ENCODE measurements at regions not wholly inside any gene's neighbourhood (a gene's known extent, or its start where the extent isn't known, plus 50 kb on each side); places are given as distances from the start of the nearest gene placed in this dataset.

DNA sequence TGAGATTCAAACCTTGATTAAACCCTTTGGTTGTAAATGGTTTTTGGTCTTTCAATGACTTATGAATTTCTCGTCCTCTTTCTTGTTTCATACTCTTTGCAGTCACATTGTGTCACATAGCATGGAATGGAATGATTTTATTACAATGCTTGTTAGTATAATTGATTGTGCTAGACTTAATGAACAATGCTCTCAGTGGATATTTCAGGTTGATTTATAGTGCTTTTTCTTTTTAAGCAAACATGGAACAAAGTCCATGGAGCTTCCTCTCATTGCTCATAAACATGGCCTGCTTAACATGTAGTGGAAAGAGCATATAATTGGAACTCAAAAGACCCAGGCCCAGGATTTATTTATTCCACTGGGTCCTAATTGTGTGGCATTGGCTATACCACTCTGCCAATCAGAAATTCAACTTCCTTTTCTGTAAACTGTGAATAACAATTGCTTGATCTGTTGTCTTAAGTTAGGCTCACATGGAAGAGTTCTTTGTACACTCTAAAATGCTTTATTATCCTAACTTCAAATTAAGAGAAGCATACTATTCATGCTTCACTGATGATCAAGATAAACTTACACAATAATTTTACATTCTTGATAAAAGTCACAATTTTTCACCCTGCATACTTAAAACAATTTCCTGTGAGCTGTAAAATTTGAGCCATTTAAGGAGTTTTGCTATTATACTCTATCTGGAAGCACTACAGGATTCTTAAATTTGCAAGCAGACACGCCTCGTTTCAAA is 370.5 kb upstream of the PDE3A start:
- no peak for DNase-seq
- Mint-ChIP-seq H3K9me3 (ENCODE audit: unreplicated experiment) (peaks cover 2% of the 10 kb centered on the region), H3K4me3 (ENCODE audit: unreplicated experiment) (no peak overlapping the region), H3K4me1 (ENCODE audit: low read depth, unreplicated experiment) (no peaks in the 10 kb centered on the region), H3K27ac (ENCODE audit: unreplicated experiment) (no peak overlapping the region), H3K27me3 (ENCODE audit: unreplicated experiment) (no peaks in the 10 kb centered on the region), H3K36me3 (ENCODE audit: unreplicated experiment) (no peaks in the 10 kb centered on the region)
- TF ChIP-seq, protein P1, sequence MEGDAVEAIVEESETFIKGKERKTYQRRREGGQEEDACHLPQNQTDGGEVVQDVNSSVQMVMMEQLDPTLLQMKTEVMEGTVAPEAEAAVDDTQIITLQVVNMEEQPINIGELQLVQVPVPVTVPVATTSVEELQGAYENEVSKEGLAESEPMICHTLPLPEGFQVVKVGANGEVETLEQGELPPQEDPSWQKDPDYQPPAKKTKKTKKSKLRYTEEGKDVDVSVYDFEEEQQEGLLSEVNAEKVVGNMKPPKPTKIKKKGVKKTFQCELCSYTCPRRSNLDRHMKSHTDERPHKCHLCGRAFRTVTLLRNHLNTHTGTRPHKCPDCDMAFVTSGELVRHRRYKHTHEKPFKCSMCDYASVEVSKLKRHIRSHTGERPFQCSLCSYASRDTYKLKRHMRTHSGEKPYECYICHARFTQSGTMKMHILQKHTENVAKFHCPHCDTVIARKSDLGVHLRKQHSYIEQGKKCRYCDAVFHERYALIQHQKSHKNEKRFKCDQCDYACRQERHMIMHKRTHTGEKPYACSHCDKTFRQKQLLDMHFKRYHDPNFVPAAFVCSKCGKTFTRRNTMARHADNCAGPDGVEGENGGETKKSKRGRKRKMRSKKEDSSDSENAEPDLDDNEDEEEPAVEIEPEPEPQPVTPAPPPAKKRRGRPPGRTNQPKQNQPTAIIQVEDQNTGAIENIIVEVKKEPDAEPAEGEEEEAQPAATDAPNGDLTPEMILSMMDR (IDR thresholded peaks at IDR 0.05; ENCODE audit: partially characterized antibody, unreplicated experiment): no peak

DNA sequence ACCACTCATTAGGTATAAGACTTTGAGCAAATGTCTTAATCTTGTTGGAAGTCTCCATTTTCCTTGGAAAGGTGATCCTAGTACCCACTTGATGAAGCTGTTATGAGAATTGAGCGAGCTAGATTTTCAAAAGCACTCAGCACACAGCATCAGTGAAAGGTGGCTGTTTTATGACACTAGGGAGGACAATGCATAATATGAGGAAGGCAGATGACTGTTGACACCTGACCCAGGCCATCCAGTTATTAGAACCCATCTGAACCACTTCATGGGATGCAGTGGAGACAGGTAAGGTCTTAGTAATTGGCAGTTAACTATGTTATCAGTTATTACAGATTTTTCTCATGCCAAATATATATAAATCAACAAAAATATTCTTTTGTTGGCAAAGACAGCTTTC is 369.9 kb upstream of the PDE3A start:
- Mint-ChIP-seq H3K4me1 (ENCODE audit: low read depth, unreplicated experiment) (no peaks in the 10 kb centered on the region), H3K4me3 (ENCODE audit: unreplicated experiment) (no peak overlapping the region)

DNA sequence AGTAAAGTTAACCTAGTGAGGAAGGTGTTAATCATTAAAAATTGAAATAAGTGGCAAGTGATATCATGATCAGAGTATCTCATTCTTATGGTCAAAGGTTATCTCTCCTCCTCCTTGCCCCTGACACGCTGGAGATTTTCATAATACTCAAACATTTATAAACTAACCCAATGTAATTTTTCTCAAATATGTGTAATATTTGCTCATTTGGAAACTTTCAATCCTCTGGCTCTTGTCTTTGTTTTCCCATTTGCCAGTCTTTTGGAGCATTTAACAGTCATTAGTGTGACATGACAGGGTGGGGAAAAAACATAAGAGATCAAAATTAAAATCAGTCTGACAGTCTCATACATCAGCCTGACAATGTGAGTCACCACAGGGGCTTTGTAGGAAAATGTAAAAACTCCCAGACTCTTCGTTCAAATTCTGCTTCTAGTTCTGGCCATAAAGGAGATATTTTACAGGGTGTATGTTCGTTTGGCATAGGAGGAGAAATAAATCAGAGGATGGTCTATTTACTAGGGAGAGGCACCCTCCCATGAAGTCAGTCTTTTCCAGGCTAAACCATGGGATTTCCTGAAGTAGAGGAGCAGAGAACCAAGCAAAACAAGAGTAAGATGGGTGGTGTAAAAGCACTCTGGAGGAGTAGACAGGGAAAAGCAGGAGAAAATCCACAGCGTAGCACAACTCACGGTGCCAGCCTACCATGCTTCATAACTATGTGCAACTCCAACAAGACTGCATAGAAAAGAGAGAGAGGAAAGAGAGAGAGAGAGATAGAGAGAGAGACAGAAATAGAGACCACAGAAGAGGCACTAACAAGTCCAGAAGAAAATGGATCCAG is 369.2 kb upstream of the PDE3A start:
- Mint-ChIP-seq H3K27me3 (ENCODE audit: unreplicated experiment) (no peaks in the 10 kb centered on the region), H3K4me1 (ENCODE audit: low read depth, unreplicated experiment) (no peaks in the 10 kb centered on the region), H3K36me3 (ENCODE audit: unreplicated experiment) (no peaks in the 10 kb centered on the region), H3K9me3 (ENCODE audit: unreplicated experiment) (peaks cover 2% of the 10 kb centered on the region), H3K27ac (ENCODE audit: unreplicated experiment) (no peak overlapping the region), H3K4me3 (ENCODE audit: unreplicated experiment) (no peak overlapping the region)
- TF ChIP-seq, protein P1 (IDR thresholded peaks at IDR 0.05; ENCODE audit: partially characterized antibody, unreplicated experiment): no peak
- no peak for DNase-seq

More for the DNA sequence above, 369.9 kb upstream of the PDE3A start:
- no peaks in the 10 kb centered on the region for H3K36me3 Mint-ChIP-seq (ENCODE audit: unreplicated experiment)
- H3K27ac Mint-ChIP-seq (ENCODE audit: unreplicated experiment): no peak overlapping the region
- peaks cover 2% of the 10 kb centered on the region for H3K9me3 Mint-ChIP-seq (ENCODE audit: unreplicated experiment)
- TF ChIP-seq, protein P1 (IDR thresholded peaks at IDR 0.05; ENCODE audit: partially characterized antibody, unreplicated experiment): no peak
- H3K27me3 Mint-ChIP-seq (ENCODE audit: unreplicated experiment): no peaks in the 10 kb centered on the region
- DNase-seq: no peak

DNA sequence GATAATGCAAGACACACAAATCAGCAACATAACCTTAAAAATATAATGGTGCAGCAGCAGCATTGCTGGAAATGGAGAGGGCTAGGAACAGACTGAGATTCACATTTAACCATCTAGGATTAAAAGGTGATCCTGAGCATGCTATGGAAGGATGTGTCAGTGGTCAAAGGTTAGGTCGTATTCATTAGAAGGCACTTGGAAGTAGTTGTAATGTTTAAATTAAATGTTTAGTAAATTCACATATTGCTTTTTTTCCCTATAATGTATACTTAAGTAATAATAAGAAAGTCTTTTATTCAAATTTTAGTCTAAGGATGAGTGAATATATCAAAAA is 368.6 kb upstream of the PDE3A start:
- no peak for DNase-seq
- Mint-ChIP-seq H3K27me3 (ENCODE audit: unreplicated experiment) (no peaks in the 10 kb centered on the region), H3K9me3 (ENCODE audit: unreplicated experiment) (peaks cover 2% of the 10 kb centered on the region), H3K4me1 (ENCODE audit: low read depth, unreplicated experiment) (no peaks in the 10 kb centered on the region), H3K4me3 (ENCODE audit: unreplicated experiment) (no peak overlapping the region), H3K27ac (ENCODE audit: unreplicated experiment) (no peak overlapping the region), H3K36me3 (ENCODE audit: unreplicated experiment) (no peaks in the 10 kb centered on the region)
- TF ChIP-seq, protein P1 (IDR thresholded peaks at IDR 0.05; ENCODE audit: partially characterized antibody, unreplicated experiment): no peak
